Smooth muscle cell (in vitro differentiated cells): ENCODE measurements at regions not wholly inside any gene's neighbourhood (a gene's known extent, or its start where the extent isn't known, plus 50 kb on each side); places are given as distances from the start of the nearest gene placed in this dataset.

ENCODE experiments used
- DNase-seq: peaks from one replicate; lab custom pipeline; 2025; ENCODE audit not compliant: unreplicated experiment; lab: John Stamatoyannopoulos, UW
- H2AFZ ChIP-seq: fragments of 200-600 bp; sonication (generic); 2 replicates; pipeline ENCODE4 v1.6.0; 2016; ENCODE audit warnings: antibody characterized with exemption, low read depth, mild to moderate bottlenecking
- H3F3A ChIP-seq: fragments of 200-600 bp; sonication (generic); 2 replicates; pipeline ENCODE4 v1.6.0; 2017; ENCODE audit warnings: antibody characterized with exemption, low read depth
- H3K27ac ChIP-seq: fragments of 200-600 bp; sonication (generic); 2 replicates; pipeline ENCODE4 v1.5.1; 2016; ENCODE audit warnings: low read depth, mild to moderate bottlenecking
- H3K27me3 ChIP-seq: fragments of 200-600 bp; sonication (generic); 2 replicates; pipeline ENCODE4 v1.6.1; 2016; ENCODE audit warnings: low read depth, mild to moderate bottlenecking
- H3K36me3 ChIP-seq: fragments of 200-600 bp; sonication (generic); 2 replicates; pipeline ENCODE4 v1.5.1; 2016; ENCODE audit warnings: low read depth
- H3K4me1 ChIP-seq: fragments of 200-600 bp; sonication (generic); 2 replicates; pipeline ENCODE4 v1.5.1; 2016; ENCODE audit warnings: low read depth
- H3K4me2 ChIP-seq: fragments of 200-600 bp; sonication (generic); 2 replicates; pipeline ENCODE4 v1.6.0; 2016; ENCODE audit warnings: mild to moderate bottlenecking
- H3K4me3 ChIP-seq: fragments of 200-600 bp; sonication (generic); 2 replicates; pipeline ENCODE4 v1.5.1; 2016; ENCODE audit warnings: mild to moderate bottlenecking
- H3K79me2 ChIP-seq: fragments of 200-600 bp; sonication (generic); 2 replicates; pipeline ENCODE4 v1.6.0; 2016; ENCODE audit warnings: low read depth, mild to moderate bottlenecking
- H3K9ac ChIP-seq: fragments of 200-600 bp; sonication (generic); 2 replicates; pipeline ENCODE4 v1.6.0; 2016; ENCODE audit warnings: low read depth
- H3K9me3 ChIP-seq: fragments of 200-600 bp; sonication (generic); replicated peaks from 2 replicates; pipeline ENCODE4 v1.5.1; 2016; ENCODE audit warnings: low read depth
- H4K20me1 ChIP-seq: fragments of 200-600 bp; sonication (generic); 2 replicates; pipeline ENCODE4 v1.6.0; 2016; ENCODE audit warnings: low read depth
- WGBS: methylation state at CpG from one replicate; pipeline ENCODE4 v1.1.7; 2016; ENCODE audit warnings: low lambda C conversion rate; 5-methylcytosine and 5-hydroxymethylcytosine counted together
- TF ChIP-seq, protein P1 (sequence below): fragments of 200-600 bp; sonication (generic); IDR thresholded peaks from 2 replicates; pipeline ENCODE4 v1.5.1; 2017; ENCODE audit warnings: borderline replicate concordance, mild to moderate bottlenecking, antibody characterized with exemption; ENCODE audit not compliant: insufficient read depth, poor library complexity, severe bottlenecking

DNA sequence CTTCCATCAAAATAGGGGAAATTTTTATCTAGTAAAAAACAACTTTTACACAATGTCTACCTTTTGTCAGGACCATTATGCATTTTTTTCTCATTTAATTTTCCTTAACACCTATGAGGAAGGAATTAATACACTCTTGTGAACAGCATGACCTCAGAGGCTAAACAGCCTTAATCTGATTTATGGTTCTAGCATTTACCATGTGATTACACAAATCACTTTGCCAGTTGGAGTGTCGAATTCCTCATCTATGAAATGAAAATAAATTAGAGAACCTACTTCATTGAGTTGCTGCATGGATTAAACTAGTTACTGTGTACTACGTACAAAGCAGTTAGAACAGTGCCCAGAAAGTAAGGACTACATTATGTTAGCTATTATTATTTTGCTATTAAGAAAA lies 187.7 kb upstream of the MPDZ start:
- 85% methylated on average over 2 of the region's 2 CpGs for WGBS
- no peak overlapping the region for H3K27ac ChIP-seq
- H3K9me3 ChIP-seq, result no peaks in the 10 kb centered on the region

DNA sequence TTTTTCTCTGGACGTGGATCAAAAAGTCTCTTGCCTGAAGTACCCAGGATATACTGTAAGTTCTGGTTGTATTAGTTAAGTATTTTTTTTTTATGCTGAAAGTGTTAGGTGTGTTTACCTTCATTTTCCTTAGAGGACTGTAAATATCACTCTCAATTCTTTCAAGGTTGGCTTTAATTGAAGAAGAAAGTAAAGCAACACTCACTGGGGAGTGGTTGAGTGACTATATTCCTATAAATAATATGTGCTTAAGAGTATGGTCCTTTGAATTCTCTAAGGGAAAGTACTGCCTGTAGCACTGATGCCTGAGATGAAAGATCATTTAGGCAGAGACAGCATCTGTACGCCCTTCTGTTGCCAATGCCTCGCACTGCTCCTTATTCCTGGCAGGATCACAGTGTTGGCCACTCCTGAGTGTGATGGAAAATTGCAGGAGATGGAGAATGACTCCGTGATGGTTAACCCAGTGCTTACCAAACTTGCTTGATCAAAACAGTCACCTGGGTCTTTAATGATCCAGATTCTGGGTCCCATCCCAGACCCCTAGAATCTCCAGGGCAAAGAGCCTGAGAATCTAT lies 182.0 kb upstream of the MPDZ start:
- Histone ChIP-seq H3F3A (no peaks in the 10 kb centered on the region), H3K27ac (no peak overlapping the region), H3K4me2 (no peak overlapping the region), H3K4me1 (no peaks in the 10 kb centered on the region), H4K20me1 (no peaks in the 10 kb centered on the region), H3K4me3 (no peak overlapping the region), H3K36me3 (no peaks in the 10 kb centered on the region), H3K79me2 (no peaks in the 10 kb centered on the region), H3K27me3 (no peaks in the 10 kb centered on the region), H3K9ac (no peak overlapping the region), H3K9me3 (no peaks in the 10 kb centered on the region), H2AFZ (no peak overlapping the region)
- DNase-seq, result no peak
- TF ChIP-seq, protein P1, sequence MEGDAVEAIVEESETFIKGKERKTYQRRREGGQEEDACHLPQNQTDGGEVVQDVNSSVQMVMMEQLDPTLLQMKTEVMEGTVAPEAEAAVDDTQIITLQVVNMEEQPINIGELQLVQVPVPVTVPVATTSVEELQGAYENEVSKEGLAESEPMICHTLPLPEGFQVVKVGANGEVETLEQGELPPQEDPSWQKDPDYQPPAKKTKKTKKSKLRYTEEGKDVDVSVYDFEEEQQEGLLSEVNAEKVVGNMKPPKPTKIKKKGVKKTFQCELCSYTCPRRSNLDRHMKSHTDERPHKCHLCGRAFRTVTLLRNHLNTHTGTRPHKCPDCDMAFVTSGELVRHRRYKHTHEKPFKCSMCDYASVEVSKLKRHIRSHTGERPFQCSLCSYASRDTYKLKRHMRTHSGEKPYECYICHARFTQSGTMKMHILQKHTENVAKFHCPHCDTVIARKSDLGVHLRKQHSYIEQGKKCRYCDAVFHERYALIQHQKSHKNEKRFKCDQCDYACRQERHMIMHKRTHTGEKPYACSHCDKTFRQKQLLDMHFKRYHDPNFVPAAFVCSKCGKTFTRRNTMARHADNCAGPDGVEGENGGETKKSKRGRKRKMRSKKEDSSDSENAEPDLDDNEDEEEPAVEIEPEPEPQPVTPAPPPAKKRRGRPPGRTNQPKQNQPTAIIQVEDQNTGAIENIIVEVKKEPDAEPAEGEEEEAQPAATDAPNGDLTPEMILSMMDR, result no peak
- 96% methylated on average over 4 of the region's 4 CpGs for WGBS

More for the DNA sequence above, 187.7 kb upstream of the MPDZ start:
- H3K9ac ChIP-seq, result no peak overlapping the region
- no peaks in the 10 kb centered on the region for H3K36me3 ChIP-seq
- no peak for DNase-seq
- no peak overlapping the region for H2AFZ ChIP-seq
- no peak overlapping the region for H3K4me2 ChIP-seq
- H3K27me3 ChIP-seq, result no peaks in the 10 kb centered on the region
- TF ChIP-seq, protein P1, result no peak
- no peaks in the 10 kb centered on the region for H4K20me1 ChIP-seq
- H3F3A ChIP-seq, result no peaks in the 10 kb centered on the region
- H3K4me1 ChIP-seq, result no peaks in the 10 kb centered on the region
- H3K4me3 ChIP-seq, result no peak overlapping the region
- H3K79me2 ChIP-seq, result no peaks in the 10 kb centered on the region

DNA sequence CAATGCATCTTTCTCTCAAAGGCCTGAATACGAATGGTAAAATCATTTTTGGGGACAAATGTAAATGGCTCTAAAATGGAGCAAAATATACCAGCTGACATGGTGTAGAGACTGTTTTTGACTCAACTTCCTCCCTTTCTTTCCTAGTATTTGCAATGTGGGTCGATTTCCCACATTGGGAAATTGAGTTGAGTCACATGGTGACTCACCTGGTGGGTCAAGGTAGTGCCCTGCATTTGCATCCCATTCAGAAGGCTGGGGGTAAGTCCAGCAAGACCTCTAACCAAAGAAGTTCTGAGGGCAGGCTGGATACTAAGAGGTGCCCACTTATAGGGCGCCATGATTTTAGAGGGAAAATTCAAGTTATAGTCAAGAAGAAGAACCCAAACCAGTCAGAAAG lies 179.6 kb upstream of the MPDZ start:
- Histone ChIP-seq H3K9ac (no peak overlapping the region), H3K9me3 (no peaks in the 10 kb centered on the region), H3K27ac (no peak overlapping the region), H3K79me2 (no peaks in the 10 kb centered on the region), H3K4me1 (no peaks in the 10 kb centered on the region), H2AFZ (no peak overlapping the region), H3K4me3 (no peak overlapping the region), H3F3A (no peaks in the 10 kb centered on the region), H3K36me3 (no peaks in the 10 kb centered on the region), H4K20me1 (no peaks in the 10 kb centered on the region), H3K4me2 (no peak overlapping the region), H3K27me3 (no peaks in the 10 kb centered on the region)
- TF ChIP-seq, protein P1, result no peak
- no peak for DNase-seq
- 59% methylated on average over 3 of the region's 3 CpGs for WGBS

DNA sequence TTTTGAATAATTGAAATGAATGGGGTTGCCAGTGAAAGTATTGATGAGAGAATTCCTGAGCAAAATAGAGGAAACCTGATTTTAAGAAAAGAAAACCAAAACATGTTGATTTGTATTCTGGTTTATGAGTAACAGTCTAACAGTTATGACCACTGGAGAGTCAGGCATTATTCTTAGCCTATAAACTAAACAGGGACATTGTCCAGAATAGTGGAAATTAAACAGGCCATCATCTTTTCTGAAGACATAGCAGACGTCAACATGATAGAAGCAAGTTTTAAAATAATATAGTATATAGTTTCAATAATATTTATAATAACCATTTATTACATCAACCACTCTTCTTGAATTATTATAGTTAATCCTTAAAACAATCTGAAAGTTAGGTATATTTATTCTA lies 178.3 kb upstream of the MPDZ start:
- no peaks in the 10 kb centered on the region for H3K36me3 ChIP-seq
- no peak overlapping the region for H3K4me2 ChIP-seq
- TF ChIP-seq, protein P1, result no peak
- no peak overlapping the region for H3K4me3 ChIP-seq
- H4K20me1 ChIP-seq, result no peaks in the 10 kb centered on the region
- no peak overlapping the region for H3K27ac ChIP-seq
- no peaks in the 10 kb centered on the region for H3K4me1 ChIP-seq
- H3K9ac ChIP-seq, result no peak overlapping the region
- no peaks in the 10 kb centered on the region for H3F3A ChIP-seq
- no peak overlapping the region for H2AFZ ChIP-seq
- WGBS, result 89% methylated on average over 1 of the region's 1 CpG
- H3K27me3 ChIP-seq, result no peaks in the 10 kb centered on the region
- H3K79me2 ChIP-seq, result no peaks in the 10 kb centered on the region
- DNase-seq, result no peak
- H3K9me3 ChIP-seq, result no peaks in the 10 kb centered on the region
